Astrocyte of the spinal cord (primary cell): ENCODE measurements at regions not wholly inside any gene's neighbourhood (a gene's known extent, or its start where the extent isn't known, plus 50 kb on each side); places are given as distances from the start of the nearest gene placed in this dataset.

Experiments
- DNase-seq: peaks from one replicate; pipeline ENCODE4 v3.0.0; 2011; ENCODE audit warnings: low read depth, low spot score
- H3K4me3 ChIP-seq: 2 replicates; pipeline ENCODE4 v1.5.1; 2011; ENCODE audit warnings: low read depth, mild to moderate bottlenecking, low read length, moderate library complexity
- in situ Hi-C: cut with HindIII; loops from 2 replicates; pipeline ENCODE4 v1.10.0; 2017; ENCODE audit warnings: low sequenced_read_pairs
- TF ChIP-seq, protein P1 (sequence below): IDR thresholded peaks from 2 replicates; pipeline ENCODE4 v1.5.1; 2012; ENCODE audit warnings: low read depth, mild to moderate bottlenecking, low read length, inconsistent platforms

DNA sequence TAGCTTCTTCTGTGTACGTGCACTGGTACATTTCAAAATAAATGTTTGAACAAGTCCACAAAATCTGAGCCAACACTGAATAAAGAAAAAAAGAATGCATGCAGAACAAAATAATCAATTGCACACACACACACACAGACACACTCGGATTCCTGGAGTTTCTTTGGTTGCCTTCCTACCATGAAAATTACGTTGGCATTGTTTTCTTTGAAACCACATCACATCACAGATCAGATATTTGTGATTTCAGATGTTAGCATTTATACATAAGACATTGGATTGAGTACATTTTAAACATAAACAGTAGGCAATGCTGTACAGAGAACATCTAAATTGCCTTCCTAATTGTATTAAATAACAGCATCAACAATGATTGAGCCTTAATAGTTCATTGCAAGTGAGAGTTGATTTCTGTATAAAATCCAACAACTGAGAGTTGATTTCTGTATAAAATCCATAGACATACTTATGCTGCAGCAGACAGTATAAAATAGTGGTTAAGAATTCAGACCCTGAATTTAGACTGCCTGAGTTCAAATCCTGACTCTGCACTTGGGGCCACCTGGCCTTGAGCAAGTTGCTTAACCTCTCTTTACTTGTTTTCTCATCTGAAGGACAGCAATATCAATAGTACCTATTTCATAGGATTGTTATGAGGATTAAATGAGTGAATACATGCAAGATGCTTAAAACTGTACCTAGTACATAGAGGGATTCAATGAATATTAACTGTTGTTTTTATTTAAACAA is 101.7 kb upstream of the IFNE start:
- TF ChIP-seq, protein P1, sequence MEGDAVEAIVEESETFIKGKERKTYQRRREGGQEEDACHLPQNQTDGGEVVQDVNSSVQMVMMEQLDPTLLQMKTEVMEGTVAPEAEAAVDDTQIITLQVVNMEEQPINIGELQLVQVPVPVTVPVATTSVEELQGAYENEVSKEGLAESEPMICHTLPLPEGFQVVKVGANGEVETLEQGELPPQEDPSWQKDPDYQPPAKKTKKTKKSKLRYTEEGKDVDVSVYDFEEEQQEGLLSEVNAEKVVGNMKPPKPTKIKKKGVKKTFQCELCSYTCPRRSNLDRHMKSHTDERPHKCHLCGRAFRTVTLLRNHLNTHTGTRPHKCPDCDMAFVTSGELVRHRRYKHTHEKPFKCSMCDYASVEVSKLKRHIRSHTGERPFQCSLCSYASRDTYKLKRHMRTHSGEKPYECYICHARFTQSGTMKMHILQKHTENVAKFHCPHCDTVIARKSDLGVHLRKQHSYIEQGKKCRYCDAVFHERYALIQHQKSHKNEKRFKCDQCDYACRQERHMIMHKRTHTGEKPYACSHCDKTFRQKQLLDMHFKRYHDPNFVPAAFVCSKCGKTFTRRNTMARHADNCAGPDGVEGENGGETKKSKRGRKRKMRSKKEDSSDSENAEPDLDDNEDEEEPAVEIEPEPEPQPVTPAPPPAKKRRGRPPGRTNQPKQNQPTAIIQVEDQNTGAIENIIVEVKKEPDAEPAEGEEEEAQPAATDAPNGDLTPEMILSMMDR = no peak
- in situ Hi-C loops = loop anchor here (25.0 kb wide), 1 partner anchor 203 kb away; no protein-coding TSS in a partner anchor
- no peak overlapping the region for H3K4me3 ChIP-seq
- peak; percentile 28 for DNase-seq

DNA sequence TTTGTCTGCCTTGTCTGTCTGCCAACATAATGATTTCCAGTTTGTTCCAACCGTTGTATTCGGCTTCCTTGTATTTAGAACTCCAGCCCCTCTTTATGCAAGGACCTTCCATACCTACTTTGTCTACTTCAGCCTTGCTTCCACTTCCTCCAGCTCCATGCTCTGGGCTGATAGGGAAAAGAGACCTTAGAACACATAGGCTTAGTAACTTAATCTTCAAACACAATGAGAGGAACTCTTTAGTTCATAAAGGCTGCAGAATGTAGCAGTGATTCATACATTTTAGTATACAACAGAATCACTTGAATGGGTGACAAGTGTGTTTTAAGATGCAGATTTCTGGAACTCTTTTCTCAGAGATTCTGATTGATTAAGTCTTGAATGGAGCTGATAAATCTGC is 102.8 kb upstream of the IFNE start:
- in situ Hi-C loops = loop anchor here (25.0 kb wide), 1 partner anchor 202 kb away; no protein-coding TSS in a partner anchor
- no peak for DNase-seq
- no peak overlapping the region for H3K4me3 ChIP-seq
- TF ChIP-seq, protein P1 = no peak

DNA sequence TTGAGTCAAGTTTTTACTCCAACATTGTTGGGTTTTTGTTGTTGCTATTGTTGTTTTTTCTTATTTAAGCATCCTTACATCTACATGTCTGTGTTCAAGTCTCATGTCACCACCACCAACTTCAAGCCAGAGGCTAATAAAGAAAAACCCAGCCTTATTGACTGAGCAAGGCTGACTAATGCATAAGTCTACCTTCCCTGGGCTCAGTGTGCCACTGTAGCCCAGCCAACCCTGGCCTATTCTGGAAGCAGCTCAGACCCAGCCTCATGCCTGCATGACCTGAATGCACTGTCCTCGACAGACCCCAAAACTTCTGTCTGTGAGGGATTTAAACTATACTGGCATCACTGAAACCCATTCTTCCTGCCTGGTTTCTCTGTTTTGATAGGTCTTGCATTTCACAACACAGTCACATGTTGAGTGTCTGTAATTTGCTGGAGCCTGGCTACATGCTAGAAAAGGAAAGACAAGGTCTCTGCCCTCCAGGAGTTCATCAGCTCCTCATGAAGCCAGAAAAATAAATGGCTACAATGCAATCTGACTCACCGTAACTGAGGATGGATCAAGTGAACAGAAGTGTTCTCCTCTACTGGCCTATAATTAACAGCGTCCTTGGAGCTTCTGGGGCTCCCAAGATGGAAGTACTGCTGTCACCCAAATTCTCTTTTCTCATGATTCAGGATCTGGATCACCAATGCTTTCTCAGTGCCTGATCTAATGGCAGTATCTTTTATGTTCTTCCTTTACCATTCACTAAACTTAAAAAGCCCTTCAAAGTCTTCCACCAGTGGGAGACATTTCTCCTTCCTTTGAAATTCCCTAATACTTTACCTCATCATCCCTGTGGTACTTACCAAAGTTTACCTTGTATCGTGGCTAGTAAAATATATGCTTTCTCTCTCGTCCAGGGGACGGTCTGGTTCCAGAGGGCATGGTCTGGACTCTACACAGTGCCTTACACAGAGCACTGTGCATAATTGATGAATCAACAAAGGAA is 103.9 kb upstream of the IFNE start:
- in situ Hi-C loops = loop anchor here (25.0 kb wide), 1 partner anchor 201 kb away; no protein-coding TSS in a partner anchor
- H3K4me3 ChIP-seq = no peak overlapping the region
- TF ChIP-seq, protein P1 = peak; percentile 57
- peak; percentile 35 for DNase-seq

DNA sequence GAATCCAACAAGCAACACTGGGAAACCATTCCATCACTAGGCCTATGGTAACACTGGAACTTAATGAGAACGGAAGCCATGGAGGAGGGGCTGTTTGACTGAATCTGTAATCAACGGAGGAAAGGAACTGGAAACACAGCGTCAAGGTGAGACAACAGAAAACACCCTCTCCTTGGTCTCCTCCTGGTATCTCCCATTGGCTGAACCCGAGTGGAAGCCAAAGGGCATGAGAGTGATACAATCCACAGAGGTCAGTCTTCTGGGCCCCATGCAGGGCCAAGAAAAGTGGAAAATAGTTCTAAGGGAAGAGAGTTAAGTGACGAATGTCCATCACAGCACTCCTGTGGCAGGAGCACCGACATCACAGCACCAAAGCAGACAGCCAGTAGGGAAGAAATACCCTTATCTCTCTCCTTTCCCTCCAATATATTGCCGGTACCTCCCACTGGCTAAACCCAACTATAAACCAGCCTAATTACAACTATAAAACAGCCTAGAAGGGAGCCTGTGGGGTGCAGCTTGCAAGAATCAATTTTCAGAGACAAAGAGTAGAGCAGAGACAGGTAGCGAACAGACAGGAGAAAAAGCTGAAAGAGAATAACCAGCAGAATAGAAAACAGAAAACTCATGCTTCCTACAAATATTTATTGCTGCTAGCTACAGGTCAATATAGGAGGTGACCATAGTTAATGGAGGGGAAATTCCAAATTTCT is 107.4 kb upstream of the IFNE start:
- DNase-seq = no peak
- H3K4me3 ChIP-seq = no peak overlapping the region
- TF ChIP-seq, protein P1 = no peak
- in situ Hi-C loops = loop anchor here (25.0 kb wide), 1 partner anchor 198 kb away; no protein-coding TSS in a partner anchor

DNA sequence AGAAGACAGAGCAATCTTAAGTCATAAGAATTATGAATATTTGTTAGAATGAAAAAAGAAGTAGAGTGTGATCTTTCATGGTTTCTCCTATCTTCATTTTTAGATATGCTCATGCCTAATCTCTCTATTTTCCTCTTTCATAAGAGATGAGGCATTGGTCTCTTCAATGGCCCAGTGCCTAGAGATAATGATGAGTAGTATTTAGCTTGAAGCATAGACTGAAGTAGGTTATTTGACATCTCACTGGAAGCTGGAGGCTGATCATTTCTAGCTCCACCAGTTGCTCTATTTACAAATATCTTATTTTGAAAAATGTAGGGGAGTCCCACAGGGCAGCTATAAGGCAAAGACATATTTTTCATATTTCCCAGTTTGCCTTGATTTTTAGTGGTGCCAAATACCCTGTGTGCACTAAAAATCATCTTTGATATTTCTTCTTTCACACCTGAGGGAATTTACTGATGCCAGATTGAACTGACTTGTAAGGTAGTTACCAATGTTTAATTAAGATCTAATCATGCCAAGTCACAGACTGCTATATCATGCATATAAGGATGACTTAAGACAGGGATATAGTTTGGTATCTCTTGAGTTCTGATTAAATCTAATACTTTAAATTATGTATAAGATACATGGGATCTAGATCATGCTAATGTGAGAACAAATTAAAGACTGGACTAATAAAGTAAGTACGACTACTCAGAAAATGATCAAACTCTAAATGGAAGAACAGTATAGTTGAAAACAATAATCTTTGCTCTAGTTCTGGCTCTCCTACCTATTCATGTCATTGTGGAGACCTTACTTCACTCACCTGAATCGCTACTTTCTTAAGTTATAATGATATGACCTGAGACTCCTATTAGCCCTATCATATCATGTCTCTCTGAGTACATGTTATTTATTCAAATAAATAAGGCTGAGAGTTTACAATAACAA is 108.2 kb upstream of the IFNE start:
- H3K4me3 ChIP-seq = peak overlapping the region; percentile 35
- in situ Hi-C loops = loop anchor here (25.0 kb wide), 1 partner anchor 197 kb away; no protein-coding TSS in a partner anchor
- TF ChIP-seq, protein P1 = no peak
- DNase-seq = no peak
